ENCODE measurements at regions not wholly inside any gene's neighbourhood (a gene's known extent, or its start where the extent isn't known, plus 50 kb on each side); places are given as distances from the start of the nearest gene placed in this dataset.

DNA sequence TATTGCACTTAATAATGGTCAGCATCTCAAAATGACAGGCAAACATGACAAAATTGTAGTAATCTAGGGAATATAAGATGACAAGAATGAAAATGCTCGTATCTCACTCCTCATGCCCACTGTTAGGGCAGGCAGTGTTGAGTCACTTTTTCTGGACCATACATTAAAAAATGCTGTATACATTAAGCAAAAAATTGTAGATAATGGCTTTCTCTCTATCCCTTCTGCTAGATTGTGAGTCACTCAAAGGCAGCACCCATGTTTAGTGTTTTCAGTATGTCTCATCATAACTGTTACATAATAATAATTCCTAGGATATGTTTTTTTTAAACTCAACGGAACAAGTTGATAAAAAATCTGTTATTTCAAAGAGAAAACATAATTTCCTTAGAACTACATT, 199.3 kb downstream of the TENT5A start:
- intact Hi-C loops (cut with micrococcal nuclease): no loop called here
- no TSS peak for BruUV-seq (replicated peaks)

DNA sequence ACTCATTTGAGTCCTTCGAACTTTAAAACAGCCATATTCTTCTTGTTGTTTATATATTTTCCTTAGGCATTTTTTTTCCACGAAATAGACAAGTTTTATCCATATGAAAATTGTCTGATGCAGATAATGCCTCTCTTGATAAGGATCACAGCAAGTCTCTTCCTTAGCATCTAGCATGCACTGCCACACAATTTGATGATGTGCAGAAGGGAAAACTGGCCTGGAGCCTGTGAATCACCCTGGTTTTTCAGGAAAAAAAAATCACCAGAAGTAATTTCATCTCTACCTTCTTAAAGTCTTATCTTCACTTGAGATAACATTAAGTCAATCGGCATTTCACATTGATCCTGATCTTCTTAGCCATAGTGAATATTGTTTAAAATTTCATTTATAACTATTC, 199.8 kb downstream of the TENT5A start:
- Histone ChIP-seq H3K9ac (ENCODE audit: low read length) (no peak overlapping the region), H3K27ac (ENCODE audit: low read depth, low read length) (no peak overlapping the region), H3K27me3 (ENCODE audit: insufficient read depth, low read length) (no peaks in the 10 kb centered on the region), H3K9me2 (ENCODE audit: insufficient read depth) (no peaks in the 10 kb centered on the region; the same call in 1 of the 2 replicates), H3K9me3 (ENCODE audit: control insufficient read depth in 1 of 2, insufficient read depth in 1 of 2, low read depth in 1 of 2, low read length in 2 of 2) (no peaks in the 10 kb centered on the region), H4K20me1 (ENCODE audit: insufficient read depth) (no peaks in the 10 kb centered on the region), H2AFZ (ENCODE audit: low read depth, low read length, poor library complexity, severe bottlenecking) (no peak overlapping the region), H3K79me2 (ENCODE audit: insufficient read depth, low read length) (no peaks in the 10 kb centered on the region), H3K36me3 (ENCODE audit: control insufficient read depth in 1 of 2, insufficient read depth in 2 of 2, low read length in 2 of 2) (no peaks in the 10 kb centered on the region), H3K4me2 (ENCODE audit: low read length) (no peak overlapping the region), H3K4me3 (replicated peaks in 1 of 2; ENCODE audit: low read depth in 1 of 2, low read length in 2 of 2) (no peak overlapping the region), H3K4me1 (ENCODE audit: control insufficient read depth in 1 of 2, insufficient read depth in 2 of 2, low read length in 2 of 2) (no peaks in the 10 kb centered on the region)
- no peak for ATAC-seq
- ChIA-PET RAD21 (ENCODE audit: low non-redundant PET in 1 of 2, low total read pairs in 2 of 2, uncharacterized antibody in 2 of 2, unreplicated experiment in 2 of 2) (no interaction called here), POLR2A (no interaction called here), CTCF (no interaction called here)
- DNase-seq (ENCODE audit: low read depth, low spot score): no peak
- no TSS peak for BruUV-seq (replicated peaks)
- intact Hi-C loops (cut with micrococcal nuclease): no loop called here
- TF ChIP-seq ZNF274 (IDR thresholded peaks at IDR 0.05; ENCODE audit: low read depth, low read length): no peak
- TF ChIP-seq CEBPB (IDR thresholded peaks at IDR 0.05; ENCODE audit: low read depth): no peak
- TF ChIP-seq, protein P1, sequence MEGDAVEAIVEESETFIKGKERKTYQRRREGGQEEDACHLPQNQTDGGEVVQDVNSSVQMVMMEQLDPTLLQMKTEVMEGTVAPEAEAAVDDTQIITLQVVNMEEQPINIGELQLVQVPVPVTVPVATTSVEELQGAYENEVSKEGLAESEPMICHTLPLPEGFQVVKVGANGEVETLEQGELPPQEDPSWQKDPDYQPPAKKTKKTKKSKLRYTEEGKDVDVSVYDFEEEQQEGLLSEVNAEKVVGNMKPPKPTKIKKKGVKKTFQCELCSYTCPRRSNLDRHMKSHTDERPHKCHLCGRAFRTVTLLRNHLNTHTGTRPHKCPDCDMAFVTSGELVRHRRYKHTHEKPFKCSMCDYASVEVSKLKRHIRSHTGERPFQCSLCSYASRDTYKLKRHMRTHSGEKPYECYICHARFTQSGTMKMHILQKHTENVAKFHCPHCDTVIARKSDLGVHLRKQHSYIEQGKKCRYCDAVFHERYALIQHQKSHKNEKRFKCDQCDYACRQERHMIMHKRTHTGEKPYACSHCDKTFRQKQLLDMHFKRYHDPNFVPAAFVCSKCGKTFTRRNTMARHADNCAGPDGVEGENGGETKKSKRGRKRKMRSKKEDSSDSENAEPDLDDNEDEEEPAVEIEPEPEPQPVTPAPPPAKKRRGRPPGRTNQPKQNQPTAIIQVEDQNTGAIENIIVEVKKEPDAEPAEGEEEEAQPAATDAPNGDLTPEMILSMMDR (IDR thresholded peaks at IDR 0.05 in 2 of 3, conservative IDR thresholded peaks at IDR 0.05 in 1 of 3; ENCODE audit: borderline replicate concordance in 1 of 3, insufficient read depth in 1 of 3, low read depth in 2 of 3, low read length in 2 of 3): no peak
- no peak for TF ChIP-seq SIN3A (IDR thresholded peaks at IDR 0.05; ENCODE audit: low read depth)
- no peak for TF ChIP-seq EGR1 (IDR thresholded peaks at IDR 0.05; ENCODE audit: low read depth)
- TF ChIP-seq SP1 (IDR thresholded peaks at IDR 0.05; ENCODE audit: low read depth): no peak
- TF ChIP-seq, protein P2, sequence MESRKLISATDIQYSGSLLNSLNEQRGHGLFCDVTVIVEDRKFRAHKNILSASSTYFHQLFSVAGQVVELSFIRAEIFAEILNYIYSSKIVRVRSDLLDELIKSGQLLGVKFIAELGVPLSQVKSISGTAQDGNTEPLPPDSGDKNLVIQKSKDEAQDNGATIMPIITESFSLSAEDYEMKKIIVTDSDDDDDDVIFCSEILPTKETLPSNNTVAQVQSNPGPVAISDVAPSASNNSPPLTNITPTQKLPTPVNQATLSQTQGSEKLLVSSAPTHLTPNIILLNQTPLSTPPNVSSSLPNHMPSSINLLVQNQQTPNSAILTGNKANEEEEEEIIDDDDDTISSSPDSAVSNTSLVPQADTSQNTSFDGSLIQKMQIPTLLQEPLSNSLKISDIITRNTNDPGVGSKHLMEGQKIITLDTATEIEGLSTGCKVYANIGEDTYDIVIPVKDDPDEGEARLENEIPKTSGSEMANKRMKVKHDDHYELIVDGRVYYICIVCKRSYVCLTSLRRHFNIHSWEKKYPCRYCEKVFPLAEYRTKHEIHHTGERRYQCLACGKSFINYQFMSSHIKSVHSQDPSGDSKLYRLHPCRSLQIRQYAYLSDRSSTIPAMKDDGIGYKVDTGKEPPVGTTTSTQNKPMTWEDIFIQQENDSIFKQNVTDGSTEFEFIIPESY (IDR thresholded peaks at IDR 0.05; ENCODE audit: extremely low read depth, insufficient replicate concordance, low read length): no peak
- TF ChIP-seq EZH2phosphoT487 (IDR thresholded peaks at IDR 0.05; ENCODE audit: borderline replicate concordance): no peak
- TF ChIP-seq YY1 (IDR thresholded peaks at IDR 0.05; ENCODE audit: extremely low read depth, insufficient replicate concordance, low read depth, low read length): no peak
- no peak for TF ChIP-seq ELF1 (IDR thresholded peaks at IDR 0.05; ENCODE audit: borderline replicate concordance, low read depth)
- TF ChIP-seq, protein P3, sequence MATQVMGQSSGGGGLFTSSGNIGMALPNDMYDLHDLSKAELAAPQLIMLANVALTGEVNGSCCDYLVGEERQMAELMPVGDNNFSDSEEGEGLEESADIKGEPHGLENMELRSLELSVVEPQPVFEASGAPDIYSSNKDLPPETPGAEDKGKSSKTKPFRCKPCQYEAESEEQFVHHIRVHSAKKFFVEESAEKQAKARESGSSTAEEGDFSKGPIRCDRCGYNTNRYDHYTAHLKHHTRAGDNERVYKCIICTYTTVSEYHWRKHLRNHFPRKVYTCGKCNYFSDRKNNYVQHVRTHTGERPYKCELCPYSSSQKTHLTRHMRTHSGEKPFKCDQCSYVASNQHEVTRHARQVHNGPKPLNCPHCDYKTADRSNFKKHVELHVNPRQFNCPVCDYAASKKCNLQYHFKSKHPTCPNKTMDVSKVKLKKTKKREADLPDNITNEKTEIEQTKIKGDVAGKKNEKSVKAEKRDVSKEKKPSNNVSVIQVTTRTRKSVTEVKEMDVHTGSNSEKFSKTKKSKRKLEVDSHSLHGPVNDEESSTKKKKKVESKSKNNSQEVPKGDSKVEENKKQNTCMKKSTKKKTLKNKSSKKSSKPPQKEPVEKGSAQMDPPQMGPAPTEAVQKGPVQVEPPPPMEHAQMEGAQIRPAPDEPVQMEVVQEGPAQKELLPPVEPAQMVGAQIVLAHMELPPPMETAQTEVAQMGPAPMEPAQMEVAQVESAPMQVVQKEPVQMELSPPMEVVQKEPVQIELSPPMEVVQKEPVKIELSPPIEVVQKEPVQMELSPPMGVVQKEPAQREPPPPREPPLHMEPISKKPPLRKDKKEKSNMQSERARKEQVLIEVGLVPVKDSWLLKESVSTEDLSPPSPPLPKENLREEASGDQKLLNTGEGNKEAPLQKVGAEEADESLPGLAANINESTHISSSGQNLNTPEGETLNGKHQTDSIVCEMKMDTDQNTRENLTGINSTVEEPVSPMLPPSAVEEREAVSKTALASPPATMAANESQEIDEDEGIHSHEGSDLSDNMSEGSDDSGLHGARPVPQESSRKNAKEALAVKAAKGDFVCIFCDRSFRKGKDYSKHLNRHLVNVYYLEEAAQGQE (IDR thresholded peaks at IDR 0.05; ENCODE audit: low read depth): no peak
- TF ChIP-seq EZH2 (IDR thresholded peaks at IDR 0.05): no peak

More for the DNA sequence above, 199.3 kb downstream of the TENT5A start:
- Histone ChIP-seq H3K27ac (ENCODE audit: low read depth, low read length) (no peak overlapping the region), H3K4me1 (ENCODE audit: control insufficient read depth in 1 of 2, insufficient read depth in 2 of 2, low read length in 2 of 2) (no peaks in the 10 kb centered on the region), H3K9me3 (ENCODE audit: control insufficient read depth in 1 of 2, insufficient read depth in 1 of 2, low read depth in 1 of 2, low read length in 2 of 2) (no peaks in the 10 kb centered on the region), H2AFZ (ENCODE audit: low read depth, low read length, poor library complexity, severe bottlenecking) (no peak overlapping the region), H3K79me2 (ENCODE audit: insufficient read depth, low read length) (no peaks in the 10 kb centered on the region), H3K9ac (ENCODE audit: low read length) (no peak overlapping the region), H3K4me3 (replicated peaks in 1 of 2; ENCODE audit: low read depth in 1 of 2, low read length in 2 of 2) (no peak overlapping the region), H4K20me1 (ENCODE audit: insufficient read depth) (no peaks in the 10 kb centered on the region), H3K36me3 (ENCODE audit: control insufficient read depth in 1 of 2, insufficient read depth in 2 of 2, low read length in 2 of 2) (no peaks in the 10 kb centered on the region), H3K9me2 (ENCODE audit: insufficient read depth) (no peaks in the 10 kb centered on the region; the same call in 1 of the 2 replicates), H3K4me2 (ENCODE audit: low read length) (no peak overlapping the region), H3K27me3 (ENCODE audit: insufficient read depth, low read length) (no peaks in the 10 kb centered on the region)
- ChIA-PET CTCF (no interaction called here), POLR2A (no interaction called here), RAD21 (ENCODE audit: low non-redundant PET in 1 of 2, low total read pairs in 2 of 2, uncharacterized antibody in 2 of 2, unreplicated experiment in 2 of 2) (no interaction called here)
- TF ChIP-seq SRF (IDR thresholded peaks at IDR 0.05; ENCODE audit: low read depth) (no peak), ZFX (IDR thresholded peaks at IDR 0.05) (no peak), CEBPB (IDR thresholded peaks at IDR 0.05; ENCODE audit: low read depth) (no peak), TCF7L2 (IDR thresholded peaks at IDR 0.05; ENCODE audit: borderline replicate concordance, extremely low read depth, insufficient read depth, insufficient read length) (no peak)
- no peak for ATAC-seq
- no peak for DNase-seq (ENCODE audit: low read depth, low spot score)
